HG02852 (cell line): ENCODE measurements at regions not wholly inside any gene's neighbourhood (a gene's known extent, or its start where the extent isn't known, plus 50 kb on each side); places are given as distances from the start of the nearest gene placed in this dataset.

ENCODE experiments used
- ATAC-seq: cut with Tn5 transposase; IDR thresholded peaks from one replicate; pipeline ENCODE4 v1.9.1; 2021; ENCODE audit warnings: mild to moderate bottlenecking, moderate library complexity; ENCODE audit not compliant: unreplicated experiment

DNA sequence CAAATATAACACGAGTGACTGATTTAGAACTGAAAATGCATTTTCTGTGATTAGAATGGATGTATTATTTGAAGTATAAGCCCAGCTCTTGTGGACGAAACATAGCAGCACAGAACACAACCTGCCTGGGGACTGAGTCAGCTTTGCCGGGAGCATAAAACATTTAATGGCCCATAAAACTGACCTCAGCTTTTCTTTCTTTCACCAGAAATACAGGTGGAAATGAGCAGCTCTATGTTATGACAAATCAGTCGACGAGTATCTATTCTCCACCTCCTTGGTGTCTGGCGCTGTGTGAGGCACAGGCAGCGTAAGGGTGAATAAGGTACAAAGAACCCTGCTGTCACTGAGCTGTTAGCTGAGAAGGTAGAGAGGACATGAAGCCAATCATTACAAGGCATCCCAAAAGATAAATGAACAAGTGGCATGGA is 471.6 kb upstream of the AKR1E2 start:
- ATAC-seq = no peak

GRCh38 chr10:4353964-4354363 is 472.0 kb upstream of the AKR1E2 start:
- ATAC-seq = no peak

- ATAC-seq = no peak
Observed at GRCh38 chr10:4353059-4353655, 472.9 kb upstream of the AKR1E2 start.

DNA sequence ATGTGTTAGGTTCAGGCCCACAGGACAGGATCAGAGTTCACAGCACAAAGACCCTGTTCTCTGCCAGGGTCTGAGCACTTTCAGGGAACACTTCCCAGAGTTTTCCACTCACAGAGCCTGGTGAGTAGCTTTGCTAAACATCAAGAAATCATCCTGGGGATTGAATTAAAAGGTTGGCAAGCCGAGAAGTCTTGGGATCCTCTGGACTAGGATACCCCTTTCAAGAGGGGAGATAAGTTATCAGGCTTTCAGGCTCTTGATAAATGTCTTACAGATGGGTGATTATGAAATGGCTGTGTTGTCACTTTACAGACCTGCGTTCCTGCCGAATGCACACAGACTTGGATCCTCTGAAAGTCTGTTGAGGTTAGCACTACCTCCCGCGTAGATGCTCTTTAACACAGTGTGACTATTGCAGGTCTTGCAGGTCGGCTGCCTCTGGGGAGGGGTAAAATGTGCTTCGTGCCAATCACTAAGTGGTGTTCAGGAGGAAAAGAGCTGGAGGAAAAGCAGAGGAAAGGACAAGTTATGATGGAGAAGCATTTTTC is 473.5 kb upstream of the AKR1E2 start:
- ATAC-seq = no peak

- no peak for ATAC-seq
Observed at GRCh38 chr10:4351723-4352413, 474.1 kb upstream of the AKR1E2 start.

DNA sequence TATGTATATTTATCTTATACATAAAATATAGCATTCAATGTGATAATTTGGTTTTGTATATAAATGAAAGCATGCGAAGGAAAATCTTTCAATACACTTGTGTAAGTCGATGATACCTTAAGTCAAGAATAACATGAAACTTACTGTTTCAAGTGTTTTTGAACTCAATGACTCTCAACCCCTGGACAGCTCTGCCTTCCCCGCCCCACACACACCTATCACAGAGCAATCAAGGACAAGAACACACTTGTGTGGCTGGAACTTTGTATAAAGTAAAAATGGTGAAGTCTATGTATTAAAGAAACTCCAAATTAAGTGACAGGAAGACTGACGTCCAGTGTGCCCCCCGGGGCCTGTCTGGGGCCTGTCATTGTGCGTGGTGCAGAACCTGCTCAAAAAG is 478.6 kb upstream of the AKR1E2 start:
- no peak for ATAC-seq

GRCh38 chr10:4345877-4346646 is 479.9 kb upstream of the AKR1E2 start:
- ATAC-seq = no peak

- ATAC-seq = no peak
Observed at GRCh38 chr10:4344492-4344994, 481.5 kb upstream of the AKR1E2 start.

- no peak for ATAC-seq
Observed at GRCh38 chr10:4343873-4344272, 482.1 kb upstream of the AKR1E2 start.

DNA sequence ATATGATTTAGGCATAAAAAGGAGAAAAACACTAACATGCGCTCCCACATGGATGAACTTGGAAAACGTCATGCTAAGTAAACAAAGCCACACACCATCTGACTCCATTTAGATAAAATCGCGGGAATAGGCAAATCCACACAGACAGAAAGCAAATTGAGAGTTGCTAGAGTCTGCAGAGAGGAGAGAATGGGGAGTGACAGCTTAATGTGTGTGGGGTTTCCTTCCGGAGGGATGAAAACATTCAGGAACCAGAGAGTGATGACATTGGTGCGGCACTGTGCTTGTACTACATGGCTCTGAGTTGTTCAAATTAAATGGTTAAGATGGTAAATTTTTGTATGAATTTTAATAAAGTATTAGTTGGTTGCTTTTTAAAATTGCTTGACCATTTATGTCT is 482.9 kb upstream of the AKR1E2 start:
- ATAC-seq = no peak

GRCh38 chr10:4338768-4339167 is 487.2 kb upstream of the AKR1E2 start:
- no peak for ATAC-seq

GRCh38 chr10:4337563-4337962 is 488.4 kb upstream of the AKR1E2 start:
- no peak for ATAC-seq

DNA sequence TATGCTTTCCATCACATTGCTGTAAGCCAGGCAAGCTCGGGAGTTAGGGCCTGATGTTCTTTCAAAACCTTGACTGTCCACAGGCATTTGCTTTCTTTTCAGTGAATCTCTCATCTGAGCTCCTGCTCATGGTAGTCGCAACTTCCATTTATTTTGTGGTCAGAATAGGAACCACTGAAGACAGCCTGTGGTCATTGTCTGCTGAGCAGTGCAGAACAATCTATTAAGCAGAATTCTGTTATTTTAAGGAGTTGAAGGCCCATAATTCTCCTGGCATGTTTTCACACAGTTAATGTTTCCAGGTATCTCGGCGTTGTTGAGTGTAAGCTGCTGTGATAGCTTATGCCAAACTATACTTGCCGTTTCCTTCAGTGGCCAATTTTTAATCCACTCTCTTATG is 491.1 kb upstream of the AKR1E2 start:
- no peak for ATAC-seq

GRCh38 chr10:4334015-4334414 is 492.0 kb upstream of the AKR1E2 start:
- no peak for ATAC-seq

DNA sequence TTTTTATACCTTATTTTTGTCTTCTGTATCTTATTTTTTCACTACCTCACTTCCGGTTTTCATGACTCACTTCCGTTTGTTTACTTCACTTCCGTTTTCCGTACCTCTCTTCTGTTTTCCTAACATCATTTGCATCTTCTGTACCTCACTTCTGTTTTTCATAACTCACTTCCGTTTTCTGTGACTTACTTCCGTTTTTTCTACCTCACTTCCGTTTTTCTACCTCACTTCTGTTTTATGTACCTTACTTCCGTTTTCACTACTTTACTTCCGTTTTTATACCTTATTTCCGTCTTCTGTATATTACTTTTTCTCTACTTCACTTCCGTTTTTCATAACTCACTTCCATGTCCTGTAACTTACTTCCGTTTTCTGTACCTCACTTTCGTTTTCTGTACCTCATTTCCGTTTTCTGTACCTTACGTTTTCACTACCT is 492.5 kb upstream of the AKR1E2 start:
- no peak for ATAC-seq

DNA sequence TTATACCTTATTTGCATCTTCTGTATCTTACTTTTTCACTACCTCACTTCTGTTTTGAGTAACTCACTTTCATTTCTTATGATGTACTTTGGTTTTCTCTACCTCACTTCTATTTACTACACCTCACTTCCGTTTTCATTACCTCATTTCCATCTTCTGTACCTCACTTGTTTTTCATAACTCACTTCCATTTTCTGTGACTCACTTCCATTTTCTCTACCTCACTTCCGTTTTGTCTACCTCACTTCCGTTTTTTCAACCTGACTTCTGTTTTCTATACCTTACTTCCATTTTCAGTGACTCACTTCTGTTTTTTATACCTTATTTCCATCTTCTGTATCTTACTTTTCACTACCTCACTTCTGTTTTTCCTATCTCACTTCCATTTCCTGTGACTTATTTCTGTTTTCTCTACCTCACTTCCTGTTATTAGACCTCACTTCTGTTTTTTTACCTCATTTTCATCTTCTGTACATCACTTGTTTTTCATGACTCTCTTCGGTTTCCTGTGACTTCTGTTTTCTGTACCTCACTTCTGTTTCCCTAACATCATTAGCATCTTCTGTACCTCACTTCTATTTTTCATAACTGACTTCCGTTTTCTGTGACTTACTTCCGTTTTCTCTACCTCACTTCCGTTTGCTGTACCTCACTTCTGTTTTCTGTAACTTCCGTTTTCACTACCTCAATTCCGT is 493.1 kb upstream of the AKR1E2 start:
- ATAC-seq = no peak

- no peak for ATAC-seq
Observed at GRCh38 chr10:4331150-4331549, 494.9 kb upstream of the AKR1E2 start.

DNA sequence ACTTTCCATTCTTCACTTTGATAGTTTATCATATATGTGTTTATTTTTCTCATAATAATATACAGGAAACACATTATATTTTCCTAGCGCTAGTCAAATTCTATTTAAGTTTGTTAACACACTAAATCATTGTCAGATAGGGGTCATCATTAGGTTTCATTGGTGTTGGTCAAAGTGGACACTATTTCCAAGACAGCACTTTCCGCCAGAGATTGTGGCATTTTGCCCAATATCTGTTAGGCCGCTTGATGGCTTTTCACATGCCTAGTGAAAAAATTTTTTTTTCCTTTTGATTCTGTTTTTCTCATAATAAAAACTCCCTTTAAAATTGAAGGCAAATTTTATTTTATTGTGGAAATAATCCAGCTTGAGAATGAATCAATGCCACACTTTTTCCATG is 495.4 kb upstream of the AKR1E2 start:
- no peak for ATAC-seq

DNA sequence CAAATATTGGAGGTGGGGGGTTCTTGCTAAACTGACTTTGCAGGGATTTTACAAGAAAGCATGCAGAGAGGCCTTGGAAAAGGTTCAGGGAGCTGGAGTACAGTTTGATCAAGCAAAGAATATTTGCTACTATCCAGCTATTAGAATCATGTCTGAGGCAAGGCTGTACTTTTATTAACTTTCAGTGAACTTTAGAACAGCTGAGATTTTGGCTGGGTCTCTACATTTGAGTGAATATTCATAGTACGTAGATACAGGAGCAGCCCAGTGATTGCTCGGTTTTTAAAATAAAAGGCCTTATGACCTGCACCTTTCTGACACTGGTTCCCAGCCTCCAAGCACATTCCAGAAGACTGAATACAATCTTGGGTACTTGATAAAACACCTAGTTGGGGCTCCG is 496.8 kb upstream of the AKR1E2 start:
- ATAC-seq = no peak

GRCh38 chr10:4326647-4327046 is 499.4 kb upstream of the AKR1E2 start:
- ATAC-seq = no peak

DNA sequence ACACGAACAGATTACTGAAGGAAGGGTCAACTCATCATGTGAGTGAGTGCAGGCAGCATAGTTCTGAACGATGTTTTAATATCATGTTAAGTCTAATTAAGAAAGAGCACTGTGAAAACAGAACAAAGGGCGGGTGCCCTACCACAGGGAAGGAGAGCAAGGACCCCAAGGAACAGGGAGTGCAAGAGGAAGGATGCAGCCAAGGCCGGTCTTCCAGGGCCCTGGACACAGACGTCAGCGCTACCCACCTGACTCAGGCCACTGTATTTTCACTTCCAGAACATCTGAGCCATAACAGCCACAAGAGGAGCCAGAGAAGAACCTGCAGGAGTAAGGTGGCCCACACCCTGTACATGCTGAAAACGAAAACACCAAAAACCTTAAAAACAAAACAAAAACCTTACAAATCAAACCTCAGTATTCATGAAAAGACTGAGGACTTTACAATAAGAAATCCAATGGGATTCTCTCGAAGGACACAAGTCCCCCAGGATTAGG is 506.1 kb upstream of the AKR1E2 start:
- ATAC-seq = no peak
